Renal cortex interstitium (tissue), 11 donors: ENCODE measurements at regions not wholly inside any gene's neighbourhood (a gene's known extent, or its start where the extent isn't known, plus 50 kb on each side); places are given as distances from the start of the nearest gene placed in this dataset.
"Not testable (repeated sequence)": the region's sequence is repeated elsewhere in the genome, so short reads cannot be mapped to it uniquely, and the experiment has no call there.

ENCODE experiments used
- DNase-seq, 11 donors: peaks; one replicate each; pipeline ENCODE4 v3.0.0-alpha.2; 2013; ENCODE audit warnings: low read depth in 9 of 11, low spot score in 4 of 11; ENCODE audit errors: extremely low read depth in 1 of 11

GRCh38 chr6:91094806-91095475 is 508.1 kb upstream of the MAP3K7 start:
- DNase-seq, result no peak

GRCh38 chr6:91094341-91094740 is 507.5 kb upstream of the MAP3K7 start:
- DNase-seq, result no peak

GRCh38 chr6:91088976-91089375 is 502.1 kb upstream of the MAP3K7 start:
- no peak for DNase-seq

- DNase-seq, result no peak
Measured at GRCh38 chr6:91088515-91088914, 501.6 kb upstream of the MAP3K7 start.

- peak in 7 of 11 donors; percentile 22 to 48 (median 41) for DNase-seq
Measured at GRCh38 chr6:91087908-91088307, 501.0 kb upstream of the MAP3K7 start.

- no peak for DNase-seq
Measured at GRCh38 chr6:91083211-91083610, 496.3 kb upstream of the MAP3K7 start.

GRCh38 chr6:91082311-91082832 is 495.5 kb upstream of the MAP3K7 start:
- DNase-seq, result no peak

- peak; percentile 52 to 81 (median 73) for DNase-seq
Measured at GRCh38 chr6:91081452-91082067, 494.7 kb upstream of the MAP3K7 start.

- DNase-seq, result no peak
Measured at GRCh38 chr6:91080871-91081270, 494.0 kb upstream of the MAP3K7 start.

GRCh38 chr6:91079969-91080368 is 493.1 kb upstream of the MAP3K7 start:
- DNase-seq, result no peak

- no peak for DNase-seq
Measured at GRCh38 chr6:91075244-91075976, 488.5 kb upstream of the MAP3K7 start.

- no peak for DNase-seq
Measured at GRCh38 chr6:91063362-91063761, 476.5 kb upstream of the MAP3K7 start.

GRCh38 chr6:91057689-91058088 is 470.8 kb upstream of the MAP3K7 start:
- no peak for DNase-seq

GRCh38 chr6:91055959-91056358 is 469.1 kb upstream of the MAP3K7 start:
- no peak for DNase-seq

GRCh38 chr6:91052473-91053450 is 465.9 kb upstream of the MAP3K7 start:
- DNase-seq, result not testable (repeated sequence)

GRCh38 chr6:91045161-91045560 is 458.3 kb upstream of the MAP3K7 start:
- DNase-seq, result peak in 5 of 11 donors; percentile 10 to 38 (median 26)

- DNase-seq, result no peak
Measured at GRCh38 chr6:91043751-91044150, 456.9 kb upstream of the MAP3K7 start.

GRCh38 chr6:91042656-91043055 is 455.8 kb upstream of the MAP3K7 start:
- peak in 8 of 11 donors; percentile 16 to 50 (median 33) for DNase-seq

GRCh38 chr6:91033964-91034363 is 447.1 kb upstream of the MAP3K7 start:
- no peak for DNase-seq
